IPS-18a (cell line): ENCODE measurements at regions not wholly inside any gene's neighbourhood (a gene's known extent, or its start where the extent isn't known, plus 50 kb on each side); places are given as distances from the start of the nearest gene placed in this dataset.
"Not testable (repeated sequence)": the region's sequence is repeated elsewhere in the genome, so short reads cannot be mapped to it uniquely, and the experiment has no call there.

ENCODE experiments used
- H3K27ac ChIP-seq: one replicate; pipeline ENCODE4 v1.5.1; 2013; ENCODE audit warnings: low read length
- H3K27me3 ChIP-seq: one replicate; pipeline ENCODE4 v1.6.1; 2013; ENCODE audit warnings: mild to moderate bottlenecking, low read length; ENCODE audit not compliant: control insufficient read depth, insufficient read depth
- H3K36me3 ChIP-seq: one replicate; pipeline ENCODE4 v1.6.1; 2013; ENCODE audit warnings: low read depth, low read length; ENCODE audit not compliant: control insufficient read depth
- H3K4me1 ChIP-seq: one replicate; pipeline ENCODE4 v1.6.1; 2013; ENCODE audit warnings: low read depth, low read length; ENCODE audit not compliant: control insufficient read depth
- H3K4me3 ChIP-seq: one replicate; pipeline ENCODE4 v1.5.1; 2013; ENCODE audit warnings: low read length
- H3K9ac ChIP-seq: one replicate; pipeline ENCODE4 v1.6.1; 2013; ENCODE audit warnings: mild to moderate bottlenecking, low read length, moderate library complexity
- H3K9me3 ChIP-seq: one replicate; pipeline ENCODE4 v1.6.1; 2013; ENCODE audit warnings: low read depth, low read length; ENCODE audit not compliant: control insufficient read depth

GRCh38 chr1:228837817-228838716 lies 102.8 kb downstream of the RHOU start:
- no peak overlapping the region for H3K27ac ChIP-seq
- no peaks in the 10 kb centered on the region for H3K27me3 ChIP-seq
- no peaks in the 10 kb centered on the region for H3K9me3 ChIP-seq
- H3K36me3 ChIP-seq, result no peaks in the 10 kb centered on the region
- H3K4me1 ChIP-seq, result no peaks in the 10 kb centered on the region
- no peak overlapping the region for H3K4me3 ChIP-seq
- H3K9ac ChIP-seq, result no peak overlapping the region

- Histone ChIP-seq H3K36me3 (no peaks in the 10 kb centered on the region), H3K4me3 (no peak overlapping the region), H3K27me3 (no peaks in the 10 kb centered on the region), H3K9me3 (no peaks in the 10 kb centered on the region), H3K9ac (no peak overlapping the region), H3K27ac (no peak overlapping the region), H3K4me1 (no peaks in the 10 kb centered on the region)
These were observed 103.6 kb downstream of the RHOU start for GRCh38 chr1:228838717-228839500.

- H3K4me1 ChIP-seq, result no peaks in the 10 kb centered on the region
- H3K27ac ChIP-seq, result no peak overlapping the region
These were observed 104.4 kb downstream of the RHOU start for GRCh38 chr1:228839656-228840055.

GRCh38 chr1:228841632-228842031 lies 106.4 kb downstream of the RHOU start:
- Histone ChIP-seq H3K4me3 (no peak overlapping the region), H3K27ac (no peak overlapping the region), H3K27me3 (no peaks in the 10 kb centered on the region), H3K36me3 (no peaks in the 10 kb centered on the region), H3K9me3 (no peaks in the 10 kb centered on the region), H3K9ac (no peak overlapping the region), H3K4me1 (no peaks in the 10 kb centered on the region)

More at GRCh38 chr1:228839656-228840055, 104.4 kb downstream of the RHOU start:
- H3K36me3 ChIP-seq, result no peaks in the 10 kb centered on the region
- H3K9ac ChIP-seq, result no peak overlapping the region
- H3K27me3 ChIP-seq, result no peaks in the 10 kb centered on the region
- H3K9me3 ChIP-seq, result no peaks in the 10 kb centered on the region
- H3K4me3 ChIP-seq, result no peak overlapping the region

GRCh38 chr1:228842094-228842775 lies 107.0 kb downstream of the RHOU start:
- no peaks in the 10 kb centered on the region for H3K36me3 ChIP-seq
- no peak overlapping the region for H3K4me3 ChIP-seq
- H3K9ac ChIP-seq, result no peak overlapping the region
- H3K27me3 ChIP-seq, result no peaks in the 10 kb centered on the region
- H3K4me1 ChIP-seq, result no peaks in the 10 kb centered on the region
- no peaks in the 10 kb centered on the region for H3K9me3 ChIP-seq
- no peak overlapping the region for H3K27ac ChIP-seq

GRCh38 chr1:228845101-228845500 lies 109.8 kb downstream of the RHOU start:
- Histone ChIP-seq H3K4me1 (peaks cover 12% of the 10 kb centered on the region), H3K27me3 (no peaks in the 10 kb centered on the region), H3K9me3 (no peaks in the 10 kb centered on the region), H3K27ac (no peak overlapping the region), H3K9ac (no peak overlapping the region), H3K4me3 (no peak overlapping the region), H3K36me3 (no peaks in the 10 kb centered on the region)

- H3K9ac ChIP-seq, result no peak overlapping the region
These were observed 111.7 kb downstream of the RHOU start for GRCh38 chr1:228846952-228847351.

GRCh38 chr1:228847451-228847850 lies 112.2 kb downstream of the RHOU start:
- H3K36me3 ChIP-seq, H3K9ac ChIP-seq, H3K27ac ChIP-seq, H3K27me3 ChIP-seq, H3K9me3 ChIP-seq, H3K4me3 ChIP-seq: not testable (repeated sequence)
- H3K4me1 ChIP-seq, result peaks cover 14% of the 10 kb centered on the region

More at GRCh38 chr1:228846952-228847351, 111.7 kb downstream of the RHOU start:
- Histone ChIP-seq H3K9me3 (no peaks in the 10 kb centered on the region), H3K4me1 (peaks cover 12% of the 10 kb centered on the region), H3K4me3 (no peak overlapping the region), H3K27me3 (no peaks in the 10 kb centered on the region), H3K27ac (no peak overlapping the region), H3K36me3 (no peaks in the 10 kb centered on the region)

GRCh38 chr1:228848406-228848805 lies 113.1 kb downstream of the RHOU start:
- no peaks in the 10 kb centered on the region for H3K27me3 ChIP-seq
- no peak overlapping the region for H3K9ac ChIP-seq
- H3K4me3 ChIP-seq, result no peak overlapping the region
- H3K9me3 ChIP-seq, result no peaks in the 10 kb centered on the region
- H3K27ac ChIP-seq, result no peak overlapping the region
- H3K4me1 ChIP-seq, result peaks cover 19% of the 10 kb centered on the region
- H3K36me3 ChIP-seq, result no peaks in the 10 kb centered on the region

GRCh38 chr1:228849011-228849541 lies 113.8 kb downstream of the RHOU start:
- no peaks in the 10 kb centered on the region for H3K36me3 ChIP-seq
- H3K4me1 ChIP-seq, result peaks cover 26% of the 10 kb centered on the region
- no peaks in the 10 kb centered on the region for H3K9me3 ChIP-seq
- no peak overlapping the region for H3K4me3 ChIP-seq
- H3K27ac ChIP-seq, result no peak overlapping the region
- no peaks in the 10 kb centered on the region for H3K27me3 ChIP-seq
- H3K9ac ChIP-seq, result no peak overlapping the region
